Peyer's patch (tissue), 4 donors: ENCODE measurements at regions not wholly inside any gene's neighbourhood (a gene's known extent, or its start where the extent isn't known, plus 50 kb on each side); places are given as distances from the start of the nearest gene placed in this dataset.

Source experiments
- CTCF ChIP-seq, 6 experiments: fragments of 450-650 bp in 4 of 6; fragments of 200-600 bp in 2 of 6; sonication (generic) in 1 of 6; IDR thresholded peaks; one replicate each; pipeline ENCODE4 v1.5.1; 2017 to 2019; ENCODE audit warnings: antibody characterized with exemption in 6 of 6, mild to moderate bottlenecking in 3 of 6, moderate library complexity in 1 of 6
- POLR2A ChIP-seq, 2 donors: fragments of 450-650 bp; IDR thresholded peaks; one replicate each; pipeline ENCODE4 v1.5.1; 2017; ENCODE audit warnings: antibody characterized with exemption in 2 of 2, mild to moderate bottlenecking in 2 of 2, moderate library complexity in 2 of 2

GRCh38 chr1:96357141-96357765, 364.3 kb upstream of the PTBP2 start:
- no peak for TF ChIP-seq CTCF (IDR thresholded peaks at IDR 0.05)
- TF ChIP-seq POLR2A (IDR thresholded peaks at IDR 0.05): no peak
